ENCODE measurements at regions not wholly inside any gene's neighbourhood (a gene's known extent, or its start where the extent isn't known, plus 50 kb on each side); places are given as distances from the start of the nearest gene placed in this dataset.

- DNase-seq (no peak), FAIRE-seq (no peak)
- intact Hi-C loops (cut with DNase I): no loop called here
- Histone ChIP-seq H3K9me3 (ENCODE audit: control insufficient read depth in 2 of 3, insufficient read depth in 1 of 3, low read length in 3 of 3) (no peaks in the 10 kb centered on the region), H3K27me3 (ENCODE audit: control insufficient read depth, insufficient read depth, low read length) (no peaks in the 10 kb centered on the region), H3K4me1 (ENCODE audit: control insufficient read depth in 2 of 3, insufficient read depth in 2 of 3, low read depth in 1 of 3, low read length in 3 of 3) (no peaks in the 10 kb centered on the region), H3K9ac (ENCODE audit: low read length in 3 of 3) (no peak overlapping the region), H3K4me3 (ENCODE audit: low read length in 3 of 3) (no peak overlapping the region), H3K27ac (ENCODE audit: low read depth in 2 of 2, low read length in 2 of 2) (no peak overlapping the region), H3K36me3 (ENCODE audit: control insufficient read depth in 2 of 3, insufficient read depth in 3 of 3, low read length in 3 of 3) (peaks cover 0 to 9% (median 5%) of the 10 kb centered on the region in 3 donors)
- TF ChIP-seq CTCF (IDR thresholded peaks at IDR 0.05; ENCODE audit: borderline replicate concordance, extremely low read depth, insufficient read depth): no peak
Measured at GRCh38 chr4:125489952-125490690, 175.4 kb downstream of the FAT4 start.

GRCh38 chr4:125492957-125493356 lies 178.2 kb downstream of the FAT4 start:
- Histone ChIP-seq H3K9me3 (ENCODE audit: control insufficient read depth in 2 of 3, insufficient read depth in 1 of 3, low read length in 3 of 3) (no peaks in the 10 kb centered on the region), H3K9ac (ENCODE audit: low read length in 3 of 3) (no peak overlapping the region), H3K27ac (ENCODE audit: low read depth in 2 of 2, low read length in 2 of 2) (no peak overlapping the region), H3K4me3 (ENCODE audit: low read length in 3 of 3) (no peak overlapping the region), H3K36me3 (ENCODE audit: control insufficient read depth in 2 of 3, insufficient read depth in 3 of 3, low read length in 3 of 3) (peaks cover 0 to 6% (median 2%) of the 10 kb centered on the region in 3 donors), H3K27me3 (ENCODE audit: control insufficient read depth, insufficient read depth, low read length) (no peaks in the 10 kb centered on the region), H3K4me1 (ENCODE audit: control insufficient read depth in 2 of 3, insufficient read depth in 2 of 3, low read depth in 1 of 3, low read length in 3 of 3) (no peaks in the 10 kb centered on the region)
- intact Hi-C loops (cut with DNase I): no loop called here
- DNase-seq: no peak
- FAIRE-seq: no peak
- TF ChIP-seq CTCF (IDR thresholded peaks at IDR 0.05; ENCODE audit: borderline replicate concordance, extremely low read depth, insufficient read depth): no peak

- TF ChIP-seq CTCF (IDR thresholded peaks at IDR 0.05; ENCODE audit: borderline replicate concordance, extremely low read depth, insufficient read depth): no peak
- no peaks in the 10 kb centered on the region for H3K9me3 ChIP-seq (ENCODE audit: control insufficient read depth in 2 of 3, insufficient read depth in 1 of 3, low read length in 3 of 3)
- H3K27ac ChIP-seq (ENCODE audit: low read depth in 2 of 2, low read length in 2 of 2): no peak overlapping the region
- no peak overlapping the region for H3K9ac ChIP-seq (ENCODE audit: low read length in 3 of 3)
- DNase-seq (no peak), FAIRE-seq (no peak)
- intact Hi-C loops (cut with DNase I): no loop called here
- no peaks in the 10 kb centered on the region for H3K4me1 ChIP-seq (ENCODE audit: control insufficient read depth in 2 of 3, insufficient read depth in 2 of 3, low read depth in 1 of 3, low read length in 3 of 3)
- H3K36me3 ChIP-seq (ENCODE audit: control insufficient read depth in 2 of 3, insufficient read depth in 3 of 3, low read length in 3 of 3): no peaks in the 10 kb centered on the region
- no peak overlapping the region for H3K4me3 ChIP-seq (ENCODE audit: low read length in 3 of 3)
- no peaks in the 10 kb centered on the region for H3K27me3 ChIP-seq (ENCODE audit: control insufficient read depth, insufficient read depth, low read length)
Measured at GRCh38 chr4:125497861-125498260, 183.1 kb downstream of the FAT4 start.

- no peaks in the 10 kb centered on the region for H3K27me3 ChIP-seq (ENCODE audit: control insufficient read depth, insufficient read depth, low read length)
- no peaks in the 10 kb centered on the region for H3K4me1 ChIP-seq (ENCODE audit: control insufficient read depth in 2 of 3, insufficient read depth in 2 of 3, low read depth in 1 of 3, low read length in 3 of 3)
- no peak for TF ChIP-seq CTCF (IDR thresholded peaks at IDR 0.05; ENCODE audit: borderline replicate concordance, extremely low read depth, insufficient read depth)
- intact Hi-C loops (cut with DNase I): no loop called here
- FAIRE-seq: no peak
- no peak overlapping the region for H3K9ac ChIP-seq (ENCODE audit: low read length in 3 of 3)
- H3K9me3 ChIP-seq (ENCODE audit: control insufficient read depth in 2 of 3, insufficient read depth in 1 of 3, low read length in 3 of 3): no peaks in the 10 kb centered on the region
- H3K4me3 ChIP-seq (ENCODE audit: low read length in 3 of 3): no peak overlapping the region
- no peak overlapping the region for H3K27ac ChIP-seq (ENCODE audit: low read depth in 2 of 2, low read length in 2 of 2)
- no peak for DNase-seq
- H3K36me3 ChIP-seq (ENCODE audit: control insufficient read depth in 2 of 3, insufficient read depth in 3 of 3, low read length in 3 of 3): no peaks in the 10 kb centered on the region
Measured at GRCh38 chr4:125498981-125499380, 184.2 kb downstream of the FAT4 start.

Measured in kidney (tissue), 13 donors.